ENCODE measurements at regions not wholly inside any gene's neighbourhood (a gene's known extent, or its start where the extent isn't known, plus 50 kb on each side); places are given as distances from the start of the nearest gene placed in this dataset.

GRCh38 chr4:128502818-128503527 lies 215.4 kb upstream of the PGRMC2 start:
- TF ChIP-seq CTCF (IDR thresholded peaks at IDR 0.05; ENCODE audit: control extremely low read depth, extremely low read depth, low read depth, missing control alignments): no peak
- CTCF ChIA-PET: interaction anchor here (1.0 kb wide), 1 partner anchor 13 kb away, joined by 5 read pairs; no protein-coding TSS in a partner anchor
- no peak for DNase-seq (ENCODE audit: extremely low spot score)
- POLR2A ChIA-PET: no interaction called here

- ChIA-PET CTCF (interaction anchor here (0.9 to 1.1 kb wide), 3 partner anchors 8 to 65 kb away, joined by 3 read pairs; no protein-coding TSS in a partner anchor), POLR2A (no interaction called here)
- no peak for DNase-seq (ENCODE audit: extremely low spot score)
- no peak for TF ChIP-seq CTCF (IDR thresholded peaks at IDR 0.05; ENCODE audit: control extremely low read depth, extremely low read depth, low read depth, missing control alignments)
Observed at GRCh38 chr4:128501239-128501638, 213.6 kb upstream of the PGRMC2 start.

- TF ChIP-seq CTCF (IDR thresholded peaks at IDR 0.05; ENCODE audit: control extremely low read depth, extremely low read depth, low read depth, missing control alignments): no peak
- POLR2A ChIA-PET: no interaction called here
- no peak for DNase-seq (ENCODE audit: extremely low spot score)
- CTCF ChIA-PET: interaction anchor here (0.9 to 2.3 kb wide), 3 partner anchors 8 to 34 kb away, joined by 3 to 7 read pairs (median 4); no protein-coding TSS in a partner anchor
Observed at GRCh38 chr4:128488055-128488705, 200.6 kb upstream of the PGRMC2 start.

GRCh38 chr4:128484896-128485295 lies 197.3 kb upstream of the PGRMC2 start:
- no peak for TF ChIP-seq CTCF (IDR thresholded peaks at IDR 0.05; ENCODE audit: control extremely low read depth, extremely low read depth, low read depth, missing control alignments)
- DNase-seq (ENCODE audit: extremely low spot score): no peak
- CTCF ChIA-PET: no interaction called here
- POLR2A ChIA-PET: no interaction called here

GRCh38 chr4:128483816-128484215 lies 196.2 kb upstream of the PGRMC2 start:
- CTCF ChIA-PET: interaction anchor here (0.8 to 3.4 kb wide), 3 partner anchors 9 to 28 kb away, joined by 3 to 12 read pairs (median 4); no protein-coding TSS in a partner anchor
- POLR2A ChIA-PET: no interaction called here
- no peak for TF ChIP-seq CTCF (IDR thresholded peaks at IDR 0.05; ENCODE audit: control extremely low read depth, extremely low read depth, low read depth, missing control alignments)
- DNase-seq (ENCODE audit: extremely low spot score): no peak

DNA sequence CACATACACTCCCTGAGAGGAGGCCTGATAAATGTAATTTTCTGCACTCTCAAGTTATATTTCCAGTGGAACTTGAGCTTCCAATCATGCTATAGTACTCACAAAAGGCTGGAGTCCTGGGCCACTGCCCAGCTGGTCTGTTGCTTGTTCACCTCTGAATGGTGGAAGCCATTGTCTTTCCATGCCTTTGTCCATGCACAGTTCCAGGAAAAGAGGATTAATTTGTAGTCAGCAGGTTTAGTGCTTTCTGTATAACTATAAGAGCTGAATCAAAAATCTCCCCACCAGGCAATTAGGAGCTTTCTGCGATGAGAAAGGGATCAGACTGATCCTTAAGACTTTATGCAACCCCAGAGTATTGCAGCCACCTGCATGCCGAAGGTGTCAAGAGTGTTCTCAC lies 195.4 kb upstream of the PGRMC2 start:
- no peak for DNase-seq (ENCODE audit: extremely low spot score)
- ChIA-PET POLR2A (no interaction called here), CTCF (interaction anchor here (1.4 to 3.4 kb wide), 3 partner anchors 10 to 28 kb away, joined by 4 to 12 read pairs (median 4); no protein-coding TSS in a partner anchor)
- TF ChIP-seq CTCF (IDR thresholded peaks at IDR 0.05; ENCODE audit: control extremely low read depth, extremely low read depth, low read depth, missing control alignments): no peak

All from GM10248 (cell line).